IMR-90 (cell line): ENCODE measurements at regions not wholly inside any gene's neighbourhood (a gene's known extent, or its start where the extent isn't known, plus 50 kb on each side); places are given as distances from the start of the nearest gene placed in this dataset.

Experiments used
- ATAC-seq: fragments of 200-7000 bp; cut with Tn5 transposase; 2 replicates; pipeline ENCODE4 v1.9.1; 2020; ENCODE audit warnings: low read depth, mild to moderate bottlenecking, moderate library complexity
- BruUV-seq: library from RNA; stranded (reverse); fragments of 400-500 nt; replicated peaks from 2 replicates; lab custom pipeline; 2021; lab: Mats Ljungman, UMichigan
- CTCF ChIA-PET: fragments of 300-600 bp; formaldehyde crosslinking; extraction: SDS; loops from one replicate; lab custom pipeline; 2021; ENCODE audit warnings: antibody characterized with exemption; lab: Yijun Ruan, JAX
- POLR2A ChIA-PET: fragments of 300-600 bp; sonication (Branson Sonifier 250); formaldehyde crosslinking; loops from one replicate; lab custom pipeline; 2022; ENCODE audit warnings: antibody characterized with exemption; ENCODE audit not compliant: unreplicated experiment; lab: Charles Lee
- DNase-seq: peaks from one replicate; pipeline ENCODE4 v3.0.0; 2013
- H2AFZ ChIP-seq: replicated peaks from 2 replicates; pipeline ENCODE3; 2013; ENCODE audit warnings: low read length, mild to moderate bottlenecking; ENCODE audit not compliant: poor library complexity
- H2AK5ac ChIP-seq: 2 replicates; pipeline ENCODE4 v1.6.1; 2013; ENCODE audit warnings: low read depth, low read length, inconsistent platforms
- H2AK9ac ChIP-seq: replicated peaks from 2 replicates; pipeline ENCODE3; 2013; ENCODE audit warnings: mild to moderate bottlenecking, low read depth, low read length, moderate library complexity; ENCODE audit not compliant: poor library complexity
- H2BK120ac ChIP-seq: 2 replicates; pipeline ENCODE4 v1.6.1; 2013; ENCODE audit warnings: low read depth, low read length, inconsistent platforms
- H2BK15ac ChIP-seq: 3 replicates; pipeline ENCODE4 v1.6.1; 2013; ENCODE audit warnings: low read depth, low read length, inconsistent platforms
- H2BK20ac ChIP-seq: 2 replicates; pipeline ENCODE4 v1.6.1; 2013; ENCODE audit warnings: low read depth, mild to moderate bottlenecking, inconsistent platforms, low read length, moderate library complexity
- H2BK5ac ChIP-seq: 2 replicates; pipeline ENCODE4 v1.6.1; 2013; ENCODE audit warnings: mild to moderate bottlenecking, low read depth, low read length, inconsistent platforms; ENCODE audit not compliant: poor library complexity, severe bottlenecking
- H3K14ac ChIP-seq: replicated peaks from 2 replicates; pipeline ENCODE4 v1.6.1; 2013; ENCODE audit warnings: low read depth, low read length, inconsistent platforms
- H3K18ac ChIP-seq: 2 replicates; pipeline ENCODE4 v1.6.1; 2013; ENCODE audit warnings: low read depth, low read length, control low read depth
- H3K23ac ChIP-seq: 2 replicates; pipeline ENCODE4 v1.6.1; 2013; ENCODE audit warnings: low read depth, low read length, inconsistent platforms
- H3K27ac ChIP-seq: 2 replicates; pipeline ENCODE4 v1.5.1; 2013; ENCODE audit warnings: mild to moderate bottlenecking, control low read depth, low read length; ENCODE audit not compliant: insufficient read depth
- H3K27me3 ChIP-seq: 2 replicates; pipeline ENCODE4 v1.6.1; 2013; ENCODE audit warnings: low read length; ENCODE audit not compliant: control insufficient read depth, insufficient read depth
- H3K36me3 ChIP-seq: 2 replicates; pipeline ENCODE4 v1.6.1; 2013; ENCODE audit warnings: low read length, mixed read lengths; ENCODE audit not compliant: control insufficient read depth, insufficient read depth
- H3K4ac ChIP-seq: 2 replicates; pipeline ENCODE4 v1.6.1; 2013; ENCODE audit warnings: low read depth, low read length, inconsistent platforms
- H3K4me1 ChIP-seq: 2 replicates; pipeline ENCODE4 v1.6.1; 2013; ENCODE audit warnings: low read length, mixed read lengths; ENCODE audit not compliant: control insufficient read depth, insufficient read depth
- H3K4me2 ChIP-seq: 2 replicates; pipeline ENCODE4 v1.6.1; 2013; ENCODE audit warnings: low read depth, mild to moderate bottlenecking, control low read depth, low read length, moderate library complexity
- H3K4me3 ChIP-seq: 2 replicates; pipeline ENCODE4 v1.5.1; 2013; ENCODE audit warnings: low read depth, mild to moderate bottlenecking, control low read depth, low read length, moderate library complexity; ENCODE audit not compliant: insufficient read depth
- H3K56ac ChIP-seq: 2 replicates; pipeline ENCODE4 v1.6.1; 2013; ENCODE audit warnings: low read length, inconsistent platforms; ENCODE audit not compliant: insufficient read depth; ENCODE audit errors: extremely low read depth
- H3K79me1 ChIP-seq, 2 experiments: 2 replicates each; pipeline ENCODE4 v1.6.1; 2013; ENCODE audit warnings: low read length in 2 of 2, inconsistent platforms in 1 of 2, low read depth in 1 of 2
- H3K9ac ChIP-seq: 2 replicates; pipeline ENCODE4 v1.6.1; 2013; ENCODE audit warnings: low read depth, low read length, control low read depth
- H3K9me1 ChIP-seq: 2 replicates; pipeline ENCODE4 v1.6.1; 2013; ENCODE audit warnings: low read length, inconsistent platforms; ENCODE audit not compliant: insufficient read depth
- H3K9me3 ChIP-seq: 2 replicates; pipeline ENCODE4 v1.6.1; 2013; ENCODE audit warnings: low read length; ENCODE audit not compliant: control insufficient read depth, insufficient read depth
- H4K20me1 ChIP-seq: 2 replicates; pipeline ENCODE4 v1.6.1; 2013; ENCODE audit warnings: low read length, inconsistent platforms; ENCODE audit not compliant: insufficient read depth
- H4K5ac ChIP-seq: 2 replicates; pipeline ENCODE4 v1.6.1; 2013; ENCODE audit warnings: mild to moderate bottlenecking, low read depth, low read length, control low read depth
- H4K8ac ChIP-seq, 2 experiments: 2 replicates each; pipeline ENCODE4 v1.6.1; 2013; ENCODE audit warnings: low read depth in 2 of 2, low read length in 2 of 2, control low read depth in 1 of 2, inconsistent platforms in 1 of 2
- H4K91ac ChIP-seq: 2 replicates; pipeline ENCODE4 v1.6.1; 2013; ENCODE audit warnings: low read depth, low read length, inconsistent platforms; ENCODE audit not compliant: insufficient read depth
- BHLHE40 ChIP-seq: fragments of 150-350 bp; IDR thresholded peaks from 2 replicates; pipeline ENCODE4 v1.6.1; 2016; ENCODE audit warnings: mild to moderate bottlenecking, low read depth, low read length
- WGBS, 2 experiments: methylation state at CpG; one replicate each; pipeline versions ENCODE4 v1.1.5 to v1.1.7; 2013; ENCODE audit warnings: missing lambda C conversion rate in 2 of 2; ENCODE audit not compliant: insufficient read length in 1 of 2; ENCODE audit errors: extremely low coverage in 2 of 2; 5-methylcytosine and 5-hydroxymethylcytosine counted together
- dilution Hi-C: fragments of 300-500 bp; cut with HindIII; formaldehyde crosslinking; loops from one replicate; pipeline ENCODE4 v1.14.3; 2018; ENCODE audit warnings: low sequenced_read_pairs; ENCODE audit not compliant: unreplicated experiment
- in situ Hi-C: fragments of 300-500 bp; cut with MboI; formaldehyde crosslinking; loops from 3 replicates; pipeline ENCODE4 v1.14.3; 2019; ENCODE audit warnings: low sequenced_read_pairs, inconsistent platforms, mixed read lengths
- intact Hi-C: fragments of 100-400 bp; cut with micrococcal nuclease; formaldehyde crosslinking; loops from 2 replicates; pipeline ENCODE4 v1.10.0; 2022

GRCh38 chr2:153213022-153213421, 265.5 kb downstream of the RPRM start:
- no peak for DNase-seq
- H3K9me3 ChIP-seq = peaks cover 2% of the 10 kb centered on the region; the same call in 1 of the 2 replicates
- no peaks in the 10 kb centered on the region for H3K9me1 ChIP-seq
- H4K20me1 ChIP-seq = no peaks in the 10 kb centered on the region
- no peak for TF ChIP-seq BHLHE40
- no peak overlapping the region for H3K4ac ChIP-seq
- no peak overlapping the region for H2BK5ac ChIP-seq
- H3K27ac ChIP-seq = no peak overlapping the region
- no peak overlapping the region for H3K9ac ChIP-seq
- no peak overlapping the region for H2BK20ac ChIP-seq
- BruUV-seq = no TSS peak
- no peak overlapping the region for H2AK9ac ChIP-seq
- H4K91ac ChIP-seq = no peak overlapping the region
- no peak overlapping the region for H3K4me3 ChIP-seq
- ChIA-PET CTCF (no interaction called here), POLR2A (no interaction called here)
- H3K14ac ChIP-seq = no peak overlapping the region
- H3K56ac ChIP-seq = no peak overlapping the region
- H4K8ac ChIP-seq = no peak overlapping the region
- dilution Hi-C loops = no loop called here
- no peak overlapping the region for H3K4me2 ChIP-seq
- WGBS, 2 experiments = no CpG with 5 or more reads among the region's 1 CpG
- no peaks in the 10 kb centered on the region for H3K36me3 ChIP-seq
- no peak overlapping the region for H2BK120ac ChIP-seq
- no peak overlapping the region for H2BK15ac ChIP-seq
- no peaks in the 10 kb centered on the region for H3K4me1 ChIP-seq
- H3K18ac ChIP-seq = no peak overlapping the region
- no peak overlapping the region for H2AK5ac ChIP-seq
- no peak overlapping the region for H2AFZ ChIP-seq
- H4K5ac ChIP-seq = no peak overlapping the region
- in situ Hi-C loops = no loop called here
- no peak overlapping the region for H3K23ac ChIP-seq
- H3K79me1 ChIP-seq = no peaks in the 10 kb centered on the region
- H3K27me3 ChIP-seq = no peaks in the 10 kb centered on the region
- intact Hi-C loops = no loop called here
- no peak for ATAC-seq
